CD4-positive, alpha-beta T cell treated with Interleukin-21 for 1 hour (primary cell): ENCODE measurements at regions not wholly inside any gene's neighbourhood (a gene's known extent, or its start where the extent isn't known, plus 50 kb on each side); places are given as distances from the start of the nearest gene placed in this dataset.

Experiments
- DNase-seq: peaks from one replicate; pipeline ENCODE4 v3.0.0-alpha.2; 2020

DNA sequence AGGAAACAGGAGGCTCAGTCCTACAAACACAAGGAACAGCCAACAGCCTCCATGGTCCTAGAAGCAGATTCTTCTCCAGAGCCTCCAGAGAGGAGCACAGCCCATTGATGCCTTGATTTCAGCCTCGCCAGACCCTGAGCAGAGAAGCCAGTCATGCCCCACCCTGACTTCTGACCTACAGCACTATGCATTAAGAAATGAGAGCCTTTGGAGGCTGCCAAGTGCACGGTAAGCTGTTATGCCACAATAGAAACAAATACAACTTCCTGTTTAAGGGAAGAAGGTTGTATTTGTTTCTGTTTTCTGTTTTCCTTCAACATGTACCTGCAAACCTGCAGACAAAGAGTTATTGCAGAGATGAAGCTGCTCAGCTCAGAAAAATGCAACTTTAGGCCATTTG, 181.3 kb upstream of the AGAP1 start:
- DNase-seq = no peak

DNA sequence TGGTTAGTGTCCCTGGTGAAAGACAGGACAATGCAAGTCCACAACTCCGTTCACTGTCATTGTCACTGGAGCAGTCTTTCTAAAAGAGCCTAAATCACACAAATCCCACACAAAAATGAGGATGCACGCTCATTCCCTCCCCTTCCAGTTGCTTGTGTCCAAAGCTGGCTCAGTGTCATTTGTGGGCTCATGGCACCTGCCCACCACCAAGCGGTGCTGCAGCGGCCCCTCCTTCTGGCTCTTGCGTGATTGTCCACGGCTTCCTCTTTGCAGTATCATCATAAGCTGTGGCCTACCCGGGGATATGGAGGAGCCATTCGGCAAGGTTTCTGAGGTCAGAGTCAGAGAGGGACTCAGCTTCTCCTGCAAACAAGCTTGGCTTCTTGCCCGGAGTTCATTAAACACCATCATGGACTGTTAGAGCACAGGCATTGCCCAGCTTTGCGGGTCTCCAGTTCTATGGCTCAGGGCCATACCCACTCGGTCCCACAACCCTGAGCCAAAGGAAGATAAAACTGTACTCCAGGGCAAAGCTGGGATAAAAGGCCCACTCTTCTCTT, 179.4 kb upstream of the AGAP1 start:
- DNase-seq = no peak

DNA sequence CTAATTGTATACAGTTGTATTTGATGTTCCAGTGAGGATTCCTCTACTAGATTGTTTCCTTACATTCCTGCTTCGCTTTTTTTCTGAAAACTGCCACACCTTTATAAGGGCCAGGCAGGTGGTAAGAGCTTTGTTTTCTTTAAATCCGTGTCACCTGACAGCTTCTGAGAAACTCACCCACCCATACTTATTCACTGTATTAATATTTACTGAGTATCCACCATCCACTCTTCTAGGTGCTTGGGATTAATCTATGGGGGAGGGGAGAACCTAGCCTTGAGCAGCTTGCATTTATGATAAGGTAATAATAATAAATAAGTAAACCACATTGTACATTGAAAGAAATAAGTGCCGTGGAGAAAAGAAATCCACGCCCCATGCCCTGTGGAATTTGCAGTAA, 174.7 kb upstream of the AGAP1 start:
- DNase-seq = no peak

DNA sequence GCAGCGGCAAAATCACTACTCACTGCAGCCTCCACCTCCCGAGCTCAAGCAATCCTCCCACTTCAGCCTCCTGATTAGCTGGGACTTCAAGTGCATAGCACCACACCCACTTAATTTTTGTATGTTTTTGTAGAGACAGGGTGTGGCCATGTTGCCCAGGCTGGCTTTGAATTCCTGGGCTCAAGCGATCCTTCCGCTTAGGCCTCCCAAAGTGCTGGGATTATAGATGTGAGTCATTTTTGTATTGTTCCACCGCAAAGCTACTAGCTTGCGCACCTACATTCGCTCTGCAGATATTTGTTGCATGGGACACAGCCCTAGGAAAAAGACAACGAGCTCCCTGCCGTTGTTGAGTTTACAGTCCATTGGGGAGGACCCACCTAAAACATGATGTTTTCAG, 173.5 kb upstream of the AGAP1 start:
- no peak for DNase-seq

DNA sequence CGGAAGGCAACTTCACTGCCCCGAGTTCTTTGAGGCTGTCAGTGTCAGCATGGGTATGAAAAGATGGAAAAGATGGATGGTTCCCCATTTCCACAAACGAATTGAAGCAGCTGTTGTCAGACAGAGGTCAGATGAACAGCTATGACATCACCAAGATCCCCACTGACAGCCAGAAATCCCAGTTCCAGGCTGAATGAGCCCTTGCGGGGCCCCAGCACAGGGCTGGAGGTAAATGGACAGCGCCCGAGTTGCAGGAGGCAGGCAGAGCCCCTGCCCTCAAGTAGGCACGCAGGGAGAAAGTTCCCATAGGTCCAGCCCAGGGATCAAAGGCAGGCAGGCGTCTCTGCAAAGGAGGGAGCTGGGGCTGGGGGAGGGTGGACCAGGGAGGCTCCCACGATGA, 169.5 kb upstream of the AGAP1 start:
- no peak for DNase-seq

DNA sequence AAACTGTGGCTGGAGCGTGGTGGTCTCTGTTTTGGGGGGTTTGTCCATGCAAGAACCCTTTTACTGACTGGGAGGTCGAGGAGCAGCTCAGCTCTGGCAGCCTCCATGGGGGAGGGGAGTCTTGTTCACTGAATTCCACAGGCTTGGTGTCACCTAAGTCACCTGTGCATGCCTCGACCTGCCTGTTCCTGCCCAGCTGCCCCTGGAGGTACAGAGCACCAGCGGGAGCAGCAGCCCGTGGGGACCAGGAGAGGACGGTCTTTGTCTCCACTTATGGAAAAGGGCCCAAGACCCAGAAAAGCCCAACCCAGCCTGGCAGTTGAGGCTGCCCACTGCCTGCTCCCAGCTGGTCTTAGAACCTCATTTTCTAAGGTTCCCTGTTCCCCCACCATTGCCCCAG, 168.7 kb upstream of the AGAP1 start:
- no peak for DNase-seq

- no peak for DNase-seq
These were observed 164.9 kb upstream of the AGAP1 start for GRCh38 chr2:235328991-235329390.

DNA sequence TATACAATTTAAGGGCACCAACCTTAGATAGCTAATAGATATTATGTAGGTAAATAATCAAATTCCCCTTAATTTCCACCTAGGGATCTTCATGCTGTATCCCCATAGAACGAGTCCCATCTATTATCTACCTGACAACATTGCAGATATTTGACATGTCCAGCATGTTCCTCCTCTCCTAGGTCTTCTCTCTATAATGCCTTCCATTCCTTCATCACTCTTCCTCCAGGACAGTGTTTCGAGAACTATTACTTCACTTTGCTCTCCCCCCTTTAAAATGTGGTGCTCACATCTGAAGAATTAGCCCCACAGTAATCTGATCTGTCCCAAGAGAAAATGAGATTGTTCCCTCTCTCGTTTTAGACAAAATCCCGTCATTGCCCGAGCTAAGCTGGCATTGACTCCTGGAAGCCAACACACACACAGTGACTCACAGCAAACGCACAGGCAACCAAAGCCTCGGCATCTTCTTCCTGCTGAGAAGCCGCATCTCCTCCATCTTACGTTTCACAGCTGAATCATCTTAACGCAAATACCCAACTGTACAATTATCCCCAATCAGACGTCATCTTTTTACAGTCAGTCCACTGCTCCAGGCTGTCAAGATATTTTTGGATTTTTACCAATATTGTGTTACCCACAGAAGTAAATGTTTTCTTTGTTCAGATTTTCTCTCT, 162.9 kb upstream of the AGAP1 start:
- DNase-seq = no peak

- no peak for DNase-seq
These were observed 161.5 kb upstream of the AGAP1 start for GRCh38 chr2:235332240-235332890.

DNA sequence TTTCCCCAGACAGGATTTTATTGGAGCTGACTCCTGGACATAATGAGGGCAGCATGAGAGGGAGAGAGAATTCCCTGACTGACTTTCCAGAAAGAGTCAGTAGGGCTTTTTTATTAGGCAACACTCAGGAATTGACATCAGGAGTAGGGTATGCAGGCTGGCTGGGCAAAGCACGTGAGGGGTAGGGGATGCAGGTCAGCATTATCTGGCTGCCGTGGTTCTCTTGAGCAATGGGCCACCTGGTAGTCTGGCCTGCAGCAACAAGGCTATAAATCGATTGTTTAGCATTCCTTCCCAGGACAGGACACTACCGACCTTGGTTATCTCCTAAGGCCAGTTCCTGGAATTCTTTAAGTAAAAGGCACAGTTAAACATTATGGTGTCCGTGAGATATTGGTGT, 160.8 kb upstream of the AGAP1 start:
- no peak for DNase-seq

DNA sequence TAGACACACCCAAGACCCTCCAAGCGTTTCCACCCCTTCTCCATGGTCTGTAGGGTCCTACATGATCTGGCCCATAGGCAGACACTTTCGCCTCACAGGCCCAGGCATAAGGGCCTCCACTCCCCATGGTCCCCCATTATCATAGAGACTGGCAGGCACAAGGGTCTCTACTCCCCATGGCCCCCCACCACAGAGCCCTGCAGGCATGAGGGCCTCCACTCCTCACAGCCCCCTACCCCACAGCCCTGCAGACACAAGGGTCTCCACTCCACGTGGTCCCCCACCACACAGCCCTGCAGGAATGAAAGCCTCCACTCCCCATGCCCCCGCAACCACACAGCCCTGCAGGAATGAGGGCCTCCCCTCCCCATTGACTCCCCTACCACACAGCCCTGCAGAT, 159.7 kb upstream of the AGAP1 start:
- DNase-seq = no peak

DNA sequence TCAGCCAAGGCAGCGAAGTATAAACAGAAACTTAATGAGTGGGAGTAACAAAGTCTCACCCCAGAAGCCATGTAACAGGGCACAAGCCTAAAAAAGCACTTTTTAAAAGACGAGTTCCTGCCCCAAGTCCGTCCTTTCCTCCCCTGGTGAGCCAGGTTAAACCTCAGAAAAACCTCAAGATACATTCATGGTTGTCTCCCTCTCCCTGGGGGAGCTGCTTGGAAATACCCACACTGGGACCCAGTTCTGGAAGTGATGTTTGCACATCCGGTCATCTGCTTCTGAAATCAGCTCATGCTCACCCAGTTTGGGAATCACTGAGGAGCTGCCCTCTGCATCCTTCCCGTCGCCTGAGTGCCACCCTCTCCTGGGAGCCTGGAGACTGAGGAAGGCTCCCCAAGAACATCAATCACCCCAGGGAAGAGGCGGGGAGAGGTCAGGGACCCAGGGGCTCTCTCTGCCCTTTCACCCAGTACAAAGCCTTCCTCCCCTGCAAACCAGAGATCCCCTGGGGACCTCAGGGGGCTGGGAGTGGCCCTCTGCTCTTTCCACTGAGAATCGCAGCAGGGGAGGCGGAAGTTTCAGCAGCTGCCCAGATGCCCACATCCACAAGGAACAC, 150.6 kb upstream of the AGAP1 start:
- no peak for DNase-seq

DNA sequence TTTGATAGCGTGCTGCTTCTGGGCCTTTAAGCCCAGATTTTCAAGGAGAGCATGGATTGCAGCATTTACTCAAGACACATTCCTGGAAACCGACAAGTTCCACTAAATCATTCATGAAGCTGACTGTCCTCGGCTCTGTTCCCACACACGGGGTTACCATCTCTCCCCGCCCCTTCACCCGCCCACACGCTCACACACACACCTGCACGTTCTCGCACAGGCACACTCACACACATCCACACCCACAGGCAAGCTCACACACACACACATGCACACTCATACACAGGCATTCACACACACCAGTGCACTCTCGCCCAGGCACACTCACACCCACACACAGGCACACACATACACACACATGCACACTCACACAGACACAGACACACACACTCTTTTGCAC, 150.0 kb upstream of the AGAP1 start:
- no peak for DNase-seq

- DNase-seq = no peak
These were observed 148.1 kb upstream of the AGAP1 start for GRCh38 chr2:235345745-235346144.

DNA sequence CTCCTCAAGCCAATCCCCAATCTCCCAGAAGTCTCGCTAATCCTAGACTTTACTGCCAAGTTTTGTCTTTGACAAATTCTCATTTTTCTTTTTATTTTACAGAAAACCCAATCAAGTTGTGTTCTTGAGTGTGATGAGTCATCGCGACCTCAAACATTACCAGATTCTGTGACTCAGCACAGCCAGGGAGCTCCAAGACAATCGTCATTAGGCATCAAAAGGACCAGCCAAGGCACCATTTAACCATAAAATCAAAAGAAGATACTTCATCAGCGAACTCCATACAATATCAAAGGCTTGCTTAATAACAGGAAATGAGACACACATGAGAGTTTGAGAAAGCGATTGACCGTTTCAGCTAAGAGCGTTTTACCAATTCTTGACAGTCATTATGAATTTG, 146.2 kb upstream of the AGAP1 start:
- no peak for DNase-seq

DNA sequence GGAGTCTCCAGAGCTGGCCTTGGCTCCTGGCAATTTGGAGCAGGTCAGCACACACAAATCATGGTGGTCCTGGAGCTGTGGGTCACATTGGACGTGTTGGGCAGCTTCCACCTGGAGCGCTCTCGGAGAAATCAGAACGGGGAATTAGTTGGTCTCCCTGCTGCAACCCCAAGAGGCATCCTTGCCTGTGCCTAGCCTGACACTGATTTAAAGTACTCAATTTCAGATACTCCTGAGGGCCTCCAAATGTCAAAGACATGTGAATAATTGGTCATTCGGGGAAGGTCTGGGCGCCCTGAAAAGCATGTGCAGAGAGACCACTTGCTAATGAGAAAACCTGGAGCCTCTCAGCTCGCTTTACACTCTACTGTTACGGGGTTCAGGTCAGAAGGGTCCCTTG, 145.5 kb upstream of the AGAP1 start:
- no peak for DNase-seq

DNA sequence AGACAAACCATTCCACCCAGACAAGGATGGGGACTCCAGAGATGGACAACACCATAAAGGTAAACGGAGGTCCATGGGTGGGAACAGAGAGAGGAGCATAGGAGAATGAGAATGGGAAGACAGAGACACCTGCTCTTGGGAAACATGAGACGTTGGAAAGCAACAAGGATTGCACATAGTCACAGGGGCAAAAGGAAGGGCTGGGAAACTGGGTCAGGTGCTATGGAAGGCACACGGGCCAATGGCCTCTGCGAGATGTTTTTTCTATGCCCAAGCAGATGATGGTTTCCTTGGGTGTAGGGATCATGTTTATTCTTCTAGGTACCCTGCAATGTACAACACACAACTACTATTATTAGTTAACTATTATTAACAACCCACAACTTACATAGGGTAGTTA, 143.6 kb upstream of the AGAP1 start:
- DNase-seq = no peak

- DNase-seq = no peak
These were observed 141.3 kb upstream of the AGAP1 start for GRCh38 chr2:235352541-235352940.

DNA sequence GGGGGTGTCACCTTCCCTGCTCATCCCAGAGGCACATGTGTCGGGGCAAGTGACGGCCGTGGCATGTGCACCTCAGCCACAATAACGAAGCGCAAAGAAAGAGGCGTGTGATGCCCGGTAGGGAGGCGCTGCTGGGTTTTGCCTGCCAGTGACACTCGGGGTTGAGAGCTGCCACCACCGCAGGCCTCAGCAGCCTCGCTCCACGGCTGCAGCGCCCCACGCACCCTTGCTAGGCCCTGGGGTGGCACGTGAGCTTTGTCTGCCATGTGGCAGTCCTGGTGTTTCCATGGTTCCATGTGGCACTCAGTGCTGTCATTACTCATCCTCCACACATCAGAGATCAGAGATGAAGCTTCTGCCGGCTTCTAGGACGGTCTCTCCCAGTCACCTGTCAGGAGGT, 136.0 kb upstream of the AGAP1 start:
- DNase-seq = no peak

- no peak for DNase-seq
These were observed 134.8 kb upstream of the AGAP1 start for GRCh38 chr2:235358981-235359471.

GRCh38 chr2:235360446-235360845, 133.4 kb upstream of the AGAP1 start:
- no peak for DNase-seq

- no peak for DNase-seq
These were observed 128.1 kb upstream of the AGAP1 start for GRCh38 chr2:235365743-235366142.

DNA sequence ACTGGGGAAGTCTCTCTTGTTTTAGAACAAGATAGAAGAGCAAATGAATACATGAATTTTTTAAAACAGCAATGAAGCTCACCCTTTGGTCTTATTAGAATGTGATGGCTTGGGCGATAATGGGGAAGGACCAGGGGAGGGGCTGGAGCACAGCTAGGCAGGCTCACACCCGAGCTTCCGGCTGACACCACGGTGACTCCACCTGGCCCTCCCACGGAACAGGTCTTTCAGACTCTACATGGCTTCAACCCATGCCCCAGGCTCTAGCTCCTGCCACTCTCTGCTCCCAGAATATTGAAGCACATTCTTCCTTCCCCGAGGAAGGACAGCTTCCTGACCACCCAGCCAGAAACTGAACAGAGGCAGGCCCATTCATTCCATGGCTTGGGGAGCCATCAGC, 127.5 kb upstream of the AGAP1 start:
- DNase-seq = no peak

DNA sequence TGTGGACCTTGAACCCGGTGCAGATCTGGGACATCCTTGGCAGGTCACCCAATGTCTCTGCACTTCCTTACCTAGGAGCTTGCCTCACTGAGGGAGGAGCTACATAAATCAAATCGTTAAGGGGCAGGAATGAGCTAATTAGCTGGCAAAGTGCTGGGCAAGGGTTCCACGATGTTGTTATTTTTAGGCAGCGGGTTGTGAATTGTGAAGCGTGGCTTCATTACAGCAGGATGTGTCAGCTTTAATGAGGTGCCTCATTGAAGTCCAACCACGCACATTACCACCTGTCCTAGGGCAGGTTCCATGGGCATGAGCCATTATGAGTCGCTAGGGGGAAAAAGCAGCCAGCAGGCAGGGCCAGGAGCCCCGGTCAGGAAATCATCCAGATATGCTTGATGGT, 127.0 kb upstream of the AGAP1 start:
- DNase-seq = no peak
